ENCODE measurements at regions not wholly inside any gene's neighbourhood (a gene's known extent, or its start where the extent isn't known, plus 50 kb on each side); places are given as distances from the start of the nearest gene placed in this dataset.

DNA sequence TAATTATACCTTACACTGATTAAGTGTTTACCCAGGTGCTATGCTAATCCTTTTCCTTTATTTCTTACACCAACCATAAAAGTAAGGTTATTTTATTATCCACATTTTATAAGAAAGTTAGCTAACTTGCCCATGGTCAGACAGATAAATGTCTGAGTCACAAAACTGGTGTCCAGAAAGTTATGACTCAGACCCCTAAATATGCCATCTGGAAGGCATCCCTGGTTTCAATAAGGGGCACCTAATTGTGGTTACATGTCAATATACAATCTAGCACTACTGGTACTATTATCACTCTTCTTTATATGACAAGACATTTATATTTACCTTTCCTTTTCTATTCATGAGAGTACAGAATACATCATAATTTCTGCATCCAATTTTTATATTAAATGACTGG, 496.5 kb upstream of the ADGRL2 start:
- Mint-ChIP-seq H3K36me3 (ENCODE audit: insufficient read depth) (no peaks in the 10 kb centered on the region), H3K4me3 (no peak overlapping the region), H3K4me1 (no peaks in the 10 kb centered on the region), H3K27me3 (no peaks in the 10 kb centered on the region), H3K9me3 (peaks cover 10% of the 10 kb centered on the region), H3K27ac (ENCODE audit: low read depth) (no peak overlapping the region)
- DNase-seq (ENCODE audit: low spot score in 2 of 2): no peak
- no peak for ATAC-seq (replicated peaks; ENCODE audit: extremely low read depth, poor library complexity, severe bottlenecking)

- peaks cover 16% of the 10 kb centered on the region for H3K9me3 Mint-ChIP-seq
- no peaks in the 10 kb centered on the region for H3K27me3 Mint-ChIP-seq
- no peak overlapping the region for H3K4me3 Mint-ChIP-seq
- H3K36me3 Mint-ChIP-seq (ENCODE audit: insufficient read depth): no peaks in the 10 kb centered on the region
- no peak for DNase-seq (ENCODE audit: low spot score in 2 of 2)
- H3K4me1 Mint-ChIP-seq: no peaks in the 10 kb centered on the region
- no peak overlapping the region for H3K27ac Mint-ChIP-seq (ENCODE audit: low read depth)
- ATAC-seq (replicated peaks; ENCODE audit: extremely low read depth, poor library complexity, severe bottlenecking): no peak
Measured at GRCh38 chr1:81299892-81300291, 500.8 kb upstream of the ADGRL2 start.

GRCh38 chr1:81298266-81298665, 502.5 kb upstream of the ADGRL2 start:
- no peak for ATAC-seq (replicated peaks; ENCODE audit: extremely low read depth, poor library complexity, severe bottlenecking)
- Mint-ChIP-seq H3K4me1 (no peaks in the 10 kb centered on the region), H3K36me3 (ENCODE audit: insufficient read depth) (no peaks in the 10 kb centered on the region)

DNA sequence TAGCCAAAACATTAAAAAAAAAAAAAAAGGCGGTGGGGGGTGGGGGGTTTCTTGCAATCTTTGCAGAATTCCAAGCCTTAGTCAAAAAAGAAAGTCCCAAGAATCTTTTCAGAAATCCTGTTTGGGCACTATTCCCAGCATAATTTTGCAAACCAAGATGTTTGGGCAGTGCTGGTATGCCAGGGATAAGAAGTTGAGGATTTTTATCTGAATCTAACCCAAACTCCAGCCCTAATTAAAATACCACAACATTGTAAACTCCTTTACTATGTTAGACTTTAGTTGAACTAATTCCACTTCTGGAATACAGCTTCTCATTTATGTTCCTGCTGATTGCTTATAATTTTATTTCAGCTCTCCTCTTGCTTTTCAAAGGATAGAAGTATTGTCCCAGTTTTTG, 504.1 kb upstream of the ADGRL2 start:
- H3K4me3 Mint-ChIP-seq: no peak overlapping the region
- no peaks in the 10 kb centered on the region for H3K4me1 Mint-ChIP-seq
- no peaks in the 10 kb centered on the region for H3K27me3 Mint-ChIP-seq
- DNase-seq (ENCODE audit: low spot score in 2 of 2): no peak
- no peaks in the 10 kb centered on the region for H3K36me3 Mint-ChIP-seq (ENCODE audit: insufficient read depth)
- H3K27ac Mint-ChIP-seq (ENCODE audit: low read depth): no peak overlapping the region
- peaks cover 14% of the 10 kb centered on the region for H3K9me3 Mint-ChIP-seq
- no peak for ATAC-seq (replicated peaks; ENCODE audit: extremely low read depth, poor library complexity, severe bottlenecking)

More at GRCh38 chr1:81298266-81298665, 502.5 kb upstream of the ADGRL2 start:
- Mint-ChIP-seq H3K4me3 (no peak overlapping the region), H3K27ac (ENCODE audit: low read depth) (no peak overlapping the region), H3K9me3 (peaks cover 11% of the 10 kb centered on the region), H3K27me3 (no peaks in the 10 kb centered on the region)
- DNase-seq (ENCODE audit: low spot score in 2 of 2): no peak

- no peaks in the 10 kb centered on the region for H3K4me1 Mint-ChIP-seq
- H3K27ac Mint-ChIP-seq (ENCODE audit: low read depth): no peak overlapping the region
- H3K4me3 Mint-ChIP-seq: no peak overlapping the region
- no peaks in the 10 kb centered on the region for H3K36me3 Mint-ChIP-seq (ENCODE audit: insufficient read depth)
- ATAC-seq (replicated peaks; ENCODE audit: extremely low read depth, poor library complexity, severe bottlenecking): no peak
- H3K9me3 Mint-ChIP-seq: peaks cover 8% of the 10 kb centered on the region
- no peaks in the 10 kb centered on the region for H3K27me3 Mint-ChIP-seq
- no peak for DNase-seq (ENCODE audit: low spot score in 2 of 2)
Measured at GRCh38 chr1:81290326-81290725, 510.4 kb upstream of the ADGRL2 start.

GRCh38 chr1:81288689-81289088, 512.0 kb upstream of the ADGRL2 start:
- H3K36me3 Mint-ChIP-seq (ENCODE audit: insufficient read depth): peaks cover 2% of the 10 kb centered on the region
- H3K9me3 Mint-ChIP-seq: peaks cover 8% of the 10 kb centered on the region
- no peak for ATAC-seq (replicated peaks; ENCODE audit: extremely low read depth, poor library complexity, severe bottlenecking)
- H3K27ac Mint-ChIP-seq (ENCODE audit: low read depth): no peak overlapping the region
- no peaks in the 10 kb centered on the region for H3K27me3 Mint-ChIP-seq
- H3K4me1 Mint-ChIP-seq: no peaks in the 10 kb centered on the region
- H3K4me3 Mint-ChIP-seq: no peak overlapping the region
- DNase-seq (ENCODE audit: low spot score in 2 of 2): no peak

GRCh38 chr1:81287411-81288080, 513.2 kb upstream of the ADGRL2 start:
- peaks cover 2% of the 10 kb centered on the region for H3K36me3 Mint-ChIP-seq (ENCODE audit: insufficient read depth)
- no peaks in the 10 kb centered on the region for H3K27me3 Mint-ChIP-seq
- ATAC-seq (replicated peaks; ENCODE audit: extremely low read depth, poor library complexity, severe bottlenecking): no peak
- H3K4me1 Mint-ChIP-seq: no peaks in the 10 kb centered on the region
- H3K9me3 Mint-ChIP-seq: peaks cover 8% of the 10 kb centered on the region
- no peak overlapping the region for H3K27ac Mint-ChIP-seq (ENCODE audit: low read depth)
- no peak for DNase-seq (ENCODE audit: low spot score in 2 of 2)
- H3K4me3 Mint-ChIP-seq: no peak overlapping the region

DNA sequence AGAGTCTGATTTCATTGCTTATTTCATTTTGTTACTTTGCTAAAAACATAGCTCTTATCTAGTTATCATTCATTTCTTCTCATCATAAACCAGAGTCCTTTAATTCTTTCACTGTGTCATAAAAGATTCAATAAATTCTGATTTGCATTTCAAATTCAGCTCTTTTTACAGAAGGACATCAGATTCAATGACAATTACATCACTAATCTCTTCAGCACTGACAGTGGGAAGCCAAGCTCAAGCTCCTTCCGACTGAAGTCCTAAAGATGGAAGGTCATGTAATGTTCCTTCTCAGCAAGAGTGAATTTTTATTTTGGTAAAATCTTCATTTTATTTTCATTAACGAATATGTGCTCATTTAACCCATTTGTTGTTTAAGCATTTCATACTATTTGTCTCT, 530.7 kb upstream of the ADGRL2 start:
- H3K9me3 Mint-ChIP-seq: peaks cover 6% of the 10 kb centered on the region
- ATAC-seq (replicated peaks; ENCODE audit: extremely low read depth, poor library complexity, severe bottlenecking) (no peak), DNase-seq (ENCODE audit: low spot score in 2 of 2) (no peak)
- H3K4me3 Mint-ChIP-seq: no peak overlapping the region
- H3K36me3 Mint-ChIP-seq (ENCODE audit: insufficient read depth): no peaks in the 10 kb centered on the region
- H3K4me1 Mint-ChIP-seq: no peaks in the 10 kb centered on the region
- H3K27ac Mint-ChIP-seq (ENCODE audit: low read depth): no peak overlapping the region
- no peaks in the 10 kb centered on the region for H3K27me3 Mint-ChIP-seq

GRCh38 chr1:81264976-81265375, 535.8 kb upstream of the ADGRL2 start:
- H3K9me3 Mint-ChIP-seq: peaks cover 6% of the 10 kb centered on the region
- H3K36me3 Mint-ChIP-seq (ENCODE audit: insufficient read depth): no peaks in the 10 kb centered on the region
- H3K4me3 Mint-ChIP-seq: no peak overlapping the region
- DNase-seq (ENCODE audit: low spot score in 2 of 2) (no peak), ATAC-seq (replicated peaks; ENCODE audit: extremely low read depth, poor library complexity, severe bottlenecking) (no peak)
- no peaks in the 10 kb centered on the region for H3K4me1 Mint-ChIP-seq
- H3K27me3 Mint-ChIP-seq: no peaks in the 10 kb centered on the region
- H3K27ac Mint-ChIP-seq (ENCODE audit: low read depth): no peak overlapping the region

GRCh38 chr1:81259625-81260411, 540.9 kb upstream of the ADGRL2 start:
- H3K4me3 Mint-ChIP-seq: no peak overlapping the region
- ATAC-seq (replicated peaks; ENCODE audit: extremely low read depth, poor library complexity, severe bottlenecking) (no peak), DNase-seq (ENCODE audit: low spot score in 2 of 2) (no peak)
- peaks cover 14% of the 10 kb centered on the region for H3K9me3 Mint-ChIP-seq
- no peaks in the 10 kb centered on the region for H3K4me1 Mint-ChIP-seq
- no peak overlapping the region for H3K27ac Mint-ChIP-seq (ENCODE audit: low read depth)
- no peaks in the 10 kb centered on the region for H3K27me3 Mint-ChIP-seq
- no peaks in the 10 kb centered on the region for H3K36me3 Mint-ChIP-seq (ENCODE audit: insufficient read depth)

DNA sequence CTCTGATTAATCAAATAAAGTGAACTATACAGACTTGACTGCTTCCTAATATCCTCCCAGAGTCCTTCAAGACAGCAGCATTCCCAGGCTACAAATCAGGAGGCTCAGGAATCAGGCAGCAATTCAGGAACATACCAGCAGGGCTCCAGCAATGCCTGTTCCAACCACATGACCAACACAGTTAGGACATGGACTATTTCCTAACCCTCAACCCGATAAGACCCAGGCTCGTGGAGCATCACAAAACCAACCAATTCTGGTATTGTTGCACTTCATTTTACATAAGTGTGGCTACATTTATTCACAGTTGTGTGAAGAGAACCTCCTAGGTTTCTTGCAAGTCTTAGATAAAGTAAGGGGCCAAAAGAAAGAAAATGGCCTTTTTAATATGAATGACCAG, 546.2 kb upstream of the ADGRL2 start:
- H3K36me3 Mint-ChIP-seq (ENCODE audit: insufficient read depth): no peaks in the 10 kb centered on the region
- H3K4me1 Mint-ChIP-seq: no peaks in the 10 kb centered on the region
- H3K27ac Mint-ChIP-seq (ENCODE audit: low read depth): no peak overlapping the region
- peaks cover 13% of the 10 kb centered on the region for H3K9me3 Mint-ChIP-seq
- ATAC-seq (replicated peaks; ENCODE audit: extremely low read depth, poor library complexity, severe bottlenecking): no peak
- DNase-seq (ENCODE audit: low spot score in 2 of 2): no peak
- H3K27me3 Mint-ChIP-seq: no peaks in the 10 kb centered on the region
- no peak overlapping the region for H3K4me3 Mint-ChIP-seq

DNA sequence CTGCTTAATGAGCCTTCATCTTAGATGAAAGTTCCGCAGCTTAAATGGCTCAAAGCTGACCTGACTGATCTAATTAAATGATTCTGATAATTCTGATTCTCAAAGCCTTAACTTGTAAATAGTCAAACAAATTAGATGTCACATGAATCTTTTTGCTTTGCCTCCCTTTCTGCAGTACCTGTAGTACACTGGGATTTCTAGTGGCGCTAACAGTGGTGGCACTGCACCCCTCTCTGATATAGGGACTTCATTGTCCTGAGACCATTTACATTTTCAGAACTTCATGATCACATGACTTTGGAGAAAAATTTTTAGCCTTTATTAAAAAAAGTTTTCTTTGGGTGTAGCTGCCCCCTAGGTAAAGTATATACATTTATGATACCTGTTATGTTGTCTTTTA, 546.7 kb upstream of the ADGRL2 start:
- Mint-ChIP-seq H3K27ac (ENCODE audit: low read depth) (no peak overlapping the region), H3K4me3 (no peak overlapping the region), H3K9me3 (peaks cover 13% of the 10 kb centered on the region), H3K27me3 (no peaks in the 10 kb centered on the region), H3K4me1 (no peaks in the 10 kb centered on the region), H3K36me3 (ENCODE audit: insufficient read depth) (no peaks in the 10 kb centered on the region)
- ATAC-seq (replicated peaks; ENCODE audit: extremely low read depth, poor library complexity, severe bottlenecking) (no peak), DNase-seq (ENCODE audit: low spot score in 2 of 2) (no peak)

DNA sequence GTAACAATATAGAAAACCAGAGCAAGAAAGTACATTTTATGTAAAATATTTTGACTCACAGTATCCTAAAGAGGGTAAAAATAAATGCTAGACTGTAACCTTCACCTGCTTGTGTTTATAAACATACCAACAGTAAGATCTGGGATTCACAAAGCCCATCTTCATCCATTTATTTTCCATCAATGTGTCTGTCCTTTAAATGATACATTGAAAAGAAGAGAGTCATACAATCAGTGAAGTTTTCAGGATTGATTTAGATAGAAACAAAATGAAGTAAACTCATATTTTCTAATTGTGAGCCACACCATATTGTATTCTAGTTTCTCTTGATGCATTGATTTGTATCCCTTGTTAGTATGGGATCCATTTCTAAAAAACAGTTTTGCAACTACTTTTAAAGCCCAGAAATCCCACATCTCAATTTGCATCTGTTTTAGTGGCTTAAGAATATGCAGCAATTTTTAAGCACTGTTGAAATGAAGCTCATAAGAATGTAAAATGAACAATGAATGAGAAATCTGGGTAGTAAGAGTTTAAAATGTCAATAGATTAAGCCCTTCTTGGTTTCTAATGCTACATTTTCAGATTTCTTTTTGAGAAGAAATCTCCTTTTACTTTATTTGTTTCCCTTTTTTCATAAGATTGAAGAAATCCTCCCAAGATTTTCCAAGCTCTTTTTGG, 548.1 kb upstream of the ADGRL2 start:
- Mint-ChIP-seq H3K9me3 (peaks cover 23% of the 10 kb centered on the region), H3K36me3 (ENCODE audit: insufficient read depth) (no peaks in the 10 kb centered on the region), H3K4me1 (no peaks in the 10 kb centered on the region)

More for the DNA sequence above, 548.1 kb upstream of the ADGRL2 start:
- Mint-ChIP-seq H3K27me3 (no peaks in the 10 kb centered on the region), H3K27ac (ENCODE audit: low read depth) (no peak overlapping the region), H3K4me3 (no peak overlapping the region)
- no peak for DNase-seq (ENCODE audit: low spot score in 2 of 2)
- ATAC-seq (replicated peaks; ENCODE audit: extremely low read depth, poor library complexity, severe bottlenecking): no peak

All from central memory CD8-positive, alpha-beta T cell (primary cell).